HCT116 (cell line): ENCODE measurements at regions not wholly inside any gene's neighbourhood (a gene's known extent, or its start where the extent isn't known, plus 50 kb on each side); places are given as distances from the start of the nearest gene placed in this dataset.

Source experiments
- ATAC-seq: fragments of 200-7000 bp; cut with Tn5 transposase; 2 replicates; pipeline ENCODE4 v1.9.1; 2020; ENCODE audit warnings: mild to moderate bottlenecking, moderate library complexity
- BruUV-seq: library from RNA; stranded (reverse); fragments of 400-500 nt; replicated peaks from 2 replicates; lab custom pipeline; 2021; lab: Mats Ljungman, UMichigan
- CTCF ChIA-PET: fragments of 300-600 bp; sonication (Branson Sonifier 250); formaldehyde crosslinking; loops from one replicate; lab custom pipeline; 2021; ENCODE audit warnings: antibody characterized with exemption; lab: Charles Lee
- POLR2A ChIA-PET: fragments of 300-600, 350-600 bp; sonication (Branson Sonifier 250); formaldehyde crosslinking; loops from one replicate; lab custom pipeline; 2021; ENCODE audit warnings: antibody characterized with exemption; lab: Charles Lee
- RAD21 ChIA-PET, 2 experiments: fragments of 300-600 bp; sonication (Branson Sonifier 250); formaldehyde crosslinking; loops; one replicate each; lab custom pipeline; 2023; ENCODE audit warnings: low total read pairs in 2 of 2; ENCODE audit not compliant: uncharacterized antibody in 2 of 2, unreplicated experiment in 2 of 2, low non-redundant PET in 1 of 2; lab: Charles Lee
- DNase-seq: peaks from one replicate; pipeline ENCODE4 v3.0.0-alpha.2; 2010; ENCODE audit warnings: low read depth, low spot score
- H2AFZ ChIP-seq: fragments of 200-600 bp; shearing (Covaris generic), sonication (generic); 2 replicates; pipeline ENCODE4 v1.6.1; 2017; ENCODE audit warnings: low read depth, mixed run types, mixed read lengths, antibody characterized with exemption, low read length; ENCODE audit not compliant: poor library complexity, severe bottlenecking
- H3K27ac ChIP-seq: 2 replicates; pipeline ENCODE4 v1.5.1; 2012; ENCODE audit warnings: low read depth, low read length
- H3K27me3 ChIP-seq: fragments of 200-600 bp; sonication (generic); 2 replicates; pipeline ENCODE4 v1.6.1; 2016; ENCODE audit warnings: mixed run types, low read length, mixed read lengths; ENCODE audit not compliant: insufficient read depth
- H3K36me3 ChIP-seq, 2 experiments: fragments of 200-500 bp in 1 of 2; fragments of 200-600 bp in 1 of 2; sonication (Bioruptor generic) in 1 of 2; sonication (generic) in 1 of 2; 2 replicates each; pipeline versions ENCODE4 v1.5.1 to v1.6.1; 2014 to 2016; ENCODE audit warnings: low read length in 2 of 2, inconsistent platforms in 1 of 2, mixed read lengths in 1 of 2, mixed run types in 1 of 2; ENCODE audit not compliant: insufficient read depth in 2 of 2, control insufficient read depth in 1 of 2
- H3K4me1 ChIP-seq, 2 experiments: fragments of 200-600 bp in 1 of 2; sonication (generic) in 1 of 2; 2 replicates each; pipeline versions ENCODE4 v1.5.1 to v1.6.1; 2012 to 2017; ENCODE audit warnings: low read length in 2 of 2, inconsistent platforms in 1 of 2, mild to moderate bottlenecking in 1 of 2, mixed read lengths in 1 of 2, mixed run types in 1 of 2, moderate library complexity in 1 of 2; ENCODE audit not compliant: insufficient read depth in 2 of 2, control insufficient read depth in 1 of 2
- H3K4me2 ChIP-seq: fragments of 200-600 bp; sonication (generic); 2 replicates; pipeline ENCODE4 v1.6.1; 2017; ENCODE audit warnings: mixed run types, low read length, mixed read lengths
- H3K4me3 ChIP-seq, 2 experiments: fragments of 200-600 bp in 1 of 2; sonication (generic) in 1 of 2; replicated peaks in 1 of 2; 2 replicates each; pipeline ENCODE4 v1.5.1; 2011 to 2016; ENCODE audit warnings: low read length in 2 of 2, control low read depth in 1 of 2, low read depth in 1 of 2, mild to moderate bottlenecking in 1 of 2, mixed read lengths in 1 of 2, mixed run types in 1 of 2
- H3K79me2 ChIP-seq: fragments of 200-600 bp; sonication (generic); 2 replicates; pipeline ENCODE4 v1.6.1; 2017; ENCODE audit warnings: mild to moderate bottlenecking, mixed run types, low read length, moderate library complexity, mixed read lengths; ENCODE audit not compliant: insufficient read depth
- H3K9ac ChIP-seq: fragments of 200-600 bp; sonication (generic); 2 replicates; pipeline ENCODE4 v1.6.1; 2016; ENCODE audit warnings: low read length, mixed read lengths
- H3K9me2 ChIP-seq: fragments of 200-600 bp; sonication (generic), shearing (Covaris generic); 2 replicates; pipeline ENCODE4 v1.6.1; 2017; ENCODE audit warnings: mixed run types, mild to moderate bottlenecking, moderate library complexity; ENCODE audit not compliant: insufficient read depth
- H3K9me3 ChIP-seq, 2 experiments: fragments of 200-500 bp in 1 of 2; fragments of 200-600 bp in 1 of 2; sonication (Bioruptor generic) in 1 of 2; sonication (generic) in 1 of 2; 2 replicates each; pipeline ENCODE4 v1.6.1; 2014 to 2017; ENCODE audit warnings: low read length in 2 of 2, mixed read lengths in 2 of 2, inconsistent platforms in 1 of 2, low read depth in 1 of 2, mild to moderate bottlenecking in 1 of 2, mixed run types in 1 of 2, moderate library complexity in 1 of 2; ENCODE audit not compliant: control insufficient read depth in 1 of 2, insufficient read depth in 1 of 2
- H4K20me1 ChIP-seq: fragments of 200-600 bp; sonication (generic), shearing (Covaris generic); 2 replicates; pipeline ENCODE4 v1.6.1; 2017; ENCODE audit warnings: mixed run types, mild to moderate bottlenecking, moderate library complexity; ENCODE audit not compliant: insufficient read depth
- CBX3 ChIP-seq: IDR thresholded peaks from 2 replicates; pipeline ENCODE4 v1.6.1; 2012; ENCODE audit warnings: low read depth
- CEBPB ChIP-seq: IDR thresholded peaks from 2 replicates; pipeline ENCODE4 v1.6.1; 2012; ENCODE audit warnings: low read depth
- CTCF ChIP-seq, 3 experiments: fragments of 200-600 bp in 1 of 3; sonication (generic) in 1 of 3; IDR thresholded peaks in 2 of 3; conservative IDR thresholded peaks in 1 of 3; 2 replicates each; pipeline ENCODE4 v1.5.1; 2012 to 2017; ENCODE audit warnings: low read depth in 2 of 3, low read length in 2 of 3, antibody characterized with exemption in 1 of 3, borderline replicate concordance in 1 of 3, control low read depth in 1 of 3, mild to moderate bottlenecking in 1 of 3, mixed read lengths in 1 of 3, mixed run types in 1 of 3, moderate library complexity in 1 of 3; ENCODE audit not compliant: insufficient read depth in 1 of 3
- EGR1 ChIP-seq: IDR thresholded peaks from 2 replicates; pipeline ENCODE4 v1.6.1; 2012; ENCODE audit warnings: low read depth
- ELF1 ChIP-seq: IDR thresholded peaks from 2 replicates; pipeline ENCODE4 v1.6.1; 2012; ENCODE audit warnings: low read depth, borderline replicate concordance
- FOSL1 ChIP-seq: IDR thresholded peaks from 2 replicates; pipeline ENCODE4 v1.6.1; 2012; ENCODE audit warnings: low read depth
- MAX ChIP-seq: IDR thresholded peaks from 2 replicates; pipeline ENCODE4 v1.6.1; 2012
- POLR2A ChIP-seq: IDR thresholded peaks from 2 replicates; pipeline ENCODE4 v1.7.0; 2011; ENCODE audit warnings: borderline replicate concordance; ENCODE audit not compliant: insufficient read depth, insufficient read length; ENCODE audit errors: extremely low read depth
- POLR2AphosphoS5 ChIP-seq: IDR thresholded peaks from 2 replicates; pipeline ENCODE4 v1.6.1; 2011; ENCODE audit warnings: mild to moderate bottlenecking, low read depth, low read length, moderate library complexity
- SIN3A ChIP-seq: IDR thresholded peaks from 2 replicates; pipeline ENCODE4 v1.6.1; 2012; ENCODE audit warnings: low read depth
- SP1 ChIP-seq: IDR thresholded peaks from 2 replicates; pipeline ENCODE4 v1.6.1; 2012; ENCODE audit warnings: low read depth
- SRF ChIP-seq: IDR thresholded peaks from 2 replicates; pipeline ENCODE4 v1.6.1; 2012; ENCODE audit warnings: low read depth
- YY1 ChIP-seq: IDR thresholded peaks from 2 replicates; pipeline ENCODE4 v1.6.1; 2011; ENCODE audit warnings: low read length, low read depth, moderate library complexity, mild to moderate bottlenecking; ENCODE audit not compliant: insufficient replicate concordance; ENCODE audit errors: extremely low read depth
- ZBTB33 ChIP-seq: IDR thresholded peaks from 2 replicates; pipeline ENCODE4 v1.6.1; 2011; ENCODE audit warnings: mild to moderate bottlenecking, low read length, moderate library complexity; ENCODE audit not compliant: insufficient replicate concordance; ENCODE audit errors: extremely low read depth
- ZNF274 ChIP-seq: fragments of 200-500 bp; sonication (Bioruptor generic); IDR thresholded peaks from 2 replicates; pipeline ENCODE4 v1.6.1; 2014; ENCODE audit warnings: mild to moderate bottlenecking, low read depth, low read length, inconsistent platforms
- intact Hi-C: fragments of 100-400 bp; cut with micrococcal nuclease; formaldehyde crosslinking; loops from 2 replicates; pipeline ENCODE4 v1.10.0; 2022

- H3K4me3 ChIP-seq = no peak overlapping the region
- no peaks in the 10 kb centered on the region for H4K20me1 ChIP-seq
- no peak overlapping the region for H3K4me2 ChIP-seq
- no peak overlapping the region for H2AFZ ChIP-seq
- H3K79me2 ChIP-seq = no peaks in the 10 kb centered on the region
- H3K9me3 ChIP-seq = no peaks in the 10 kb centered on the region
- H3K9ac ChIP-seq = no peak overlapping the region
- ChIA-PET CTCF (no interaction called here), RAD21 (no interaction called here), POLR2A (no interaction called here)
- peaks cover 6% of the 10 kb centered on the region; the same call in 1 of the 2 replicates for H3K27me3 ChIP-seq
- BruUV-seq = no TSS peak
- no peaks in the 10 kb centered on the region for H3K9me2 ChIP-seq
- no peak for TF ChIP-seq ZBTB33
- TF ChIP-seq YY1 = no peak
- no peak for TF ChIP-seq CBX3
- no peak for TF ChIP-seq EGR1
- no peak for TF ChIP-seq SIN3A
- TF ChIP-seq ELF1 = no peak
- DNase-seq = no peak
- no peaks in the 10 kb centered on the region for H3K4me1 ChIP-seq
- intact Hi-C loops = no loop called here
- H3K36me3 ChIP-seq = no peaks in the 10 kb centered on the region
- no peak overlapping the region for H3K27ac ChIP-seq
- no peak for ATAC-seq
These were observed 133.1 kb upstream of the HSD17B12 start for GRCh38 chr11:43547430-43547831.

- ChIA-PET RAD21 (no interaction called here), POLR2A (no interaction called here), CTCF (no interaction called here)
- no peaks in the 10 kb centered on the region for H3K36me3 ChIP-seq
- H3K79me2 ChIP-seq = no peaks in the 10 kb centered on the region
- H3K9ac ChIP-seq = no peak overlapping the region
- H3K27me3 ChIP-seq = peaks cover 6% of the 10 kb centered on the region; the same call in 1 of the 2 replicates
- H3K4me3 ChIP-seq = no peak overlapping the region
- ATAC-seq (no peak), DNase-seq (no peak)
- no TSS peak for BruUV-seq
- intact Hi-C loops = no loop called here
- no peak overlapping the region for H3K4me2 ChIP-seq
- no peak overlapping the region for H2AFZ ChIP-seq
- H3K9me3 ChIP-seq = no peaks in the 10 kb centered on the region
- H4K20me1 ChIP-seq = no peaks in the 10 kb centered on the region
- H3K9me2 ChIP-seq = no peaks in the 10 kb centered on the region
- no peaks in the 10 kb centered on the region for H3K4me1 ChIP-seq
- H3K27ac ChIP-seq = no peak overlapping the region
- no peak for TF ChIP-seq POLR2A
- no peak for TF ChIP-seq ELF1
- no peak for TF ChIP-seq SIN3A
- no peak for TF ChIP-seq CEBPB
- TF ChIP-seq YY1 = no peak
- TF ChIP-seq POLR2AphosphoS5 = no peak
- TF ChIP-seq MAX = no peak
- TF ChIP-seq FOSL1 = no peak
- no peak for TF ChIP-seq SP1
- no peak for TF ChIP-seq EGR1
- TF ChIP-seq ZNF274 = no peak
- TF ChIP-seq CTCF (IDR thresholded peaks at IDR 0.05 in 2 of 3, conservative IDR thresholded peaks at IDR 0.05 in 1 of 3; ENCODE audit: borderline replicate concordance in 1 of 3, insufficient read depth in 1 of 3, low read depth in 2 of 3, low read length in 2 of 3) = no peak
- TF ChIP-seq SRF = no peak
These were observed 132.6 kb upstream of the HSD17B12 start for GRCh38 chr11:43547889-43548381.
